ENCODE measurements at regions not wholly inside any gene's neighbourhood (a gene's known extent, or its start where the extent isn't known, plus 50 kb on each side); places are given as distances from the start of the nearest gene placed in this dataset.

DNA sequence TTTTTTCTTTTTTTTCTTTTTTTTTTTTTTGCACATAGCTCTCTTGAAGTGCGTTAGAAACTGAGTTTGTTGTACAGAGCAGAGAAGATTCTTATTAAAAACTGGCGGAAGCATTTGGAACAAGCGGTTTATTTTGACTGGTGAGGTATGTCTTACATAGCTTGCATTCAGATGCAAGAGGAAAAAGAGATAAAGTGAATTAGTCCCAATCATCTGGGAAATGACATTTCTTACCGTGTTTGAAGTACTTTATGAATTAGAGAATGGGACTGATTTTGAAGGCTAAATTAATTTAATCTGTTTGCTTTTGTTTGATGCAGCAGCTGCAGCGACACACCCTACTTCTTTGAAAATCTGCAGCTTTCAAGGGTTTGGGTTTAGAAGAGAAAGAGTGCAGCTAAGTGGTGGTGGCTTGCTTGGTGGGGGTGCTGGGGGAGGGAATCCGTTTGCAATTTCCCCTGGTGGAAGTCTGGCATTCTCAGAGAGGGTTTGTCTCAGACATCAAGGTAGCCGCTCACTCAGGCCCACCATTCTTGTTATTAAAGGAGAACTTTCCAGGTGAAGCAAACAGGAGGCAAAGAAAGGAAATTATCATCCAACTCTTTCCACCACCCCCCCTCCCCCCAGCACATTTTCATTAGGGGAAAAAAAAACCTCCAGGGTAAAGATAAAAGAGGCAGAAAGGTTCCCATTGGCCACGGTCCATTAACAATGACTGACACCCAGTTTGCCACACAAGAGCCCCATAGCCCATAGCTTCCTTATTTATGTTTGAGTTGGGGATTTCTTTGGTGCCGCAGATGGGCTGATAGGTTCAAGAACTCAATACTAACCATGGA is 231.7 kb downstream of the SKIDA1 start (continued):
- no peak for TF ChIP-seq ATF2 (IDR thresholded peaks at IDR 0.05; ENCODE audit: low read length)
- TF ChIP-seq SP1 (IDR thresholded peaks at IDR 0.05; ENCODE audit: low read depth, low read length): no peak
- no peak for TF ChIP-seq MAFK (IDR thresholded peaks at IDR 0.05; ENCODE audit: low read depth, low read length)
- no peak for TF ChIP-seq USF2 (IDR thresholded peaks at IDR 0.05; ENCODE audit: low read length)
- TF ChIP-seq NANOG (IDR thresholded peaks at IDR 0.05; ENCODE audit: insufficient read depth, low read depth, low read length, poor library complexity, severe bottlenecking): no peak
- TF ChIP-seq HDAC2 (IDR thresholded peaks at IDR 0.05; ENCODE audit: borderline replicate concordance in 1 of 2, low read depth in 2 of 2, low read length in 2 of 2): 0 out of 4 replicates have a peak, but pooled peaks of 1 of the 2 experiments have one; percentile 9
- TF ChIP-seq GTF2F1 (IDR thresholded peaks at IDR 0.05; ENCODE audit: borderline replicate concordance, low read depth, low read length): no peak
